ENCODE measurements at regions not wholly inside any gene's neighbourhood (a gene's known extent, or its start where the extent isn't known, plus 50 kb on each side); places are given as distances from the start of the nearest gene placed in this dataset.

GRCh38 chr13:29929062-29929847 is 78.8 kb upstream of the UBL3 start:
- BruUV-seq (replicated peaks): no TSS peak
- no peaks in the 10 kb centered on the region for H3K36me3 ChIP-seq (ENCODE audit: control insufficient read depth, insufficient read depth, low read length)
- H3K4me3 ChIP-seq (ENCODE audit: low read depth in 2 of 2, low read length in 2 of 2): no peak overlapping the region
- ChIA-PET POLR2A (no interaction called here), CTCF (no interaction called here)
- TF ChIP-seq, protein P1, sequence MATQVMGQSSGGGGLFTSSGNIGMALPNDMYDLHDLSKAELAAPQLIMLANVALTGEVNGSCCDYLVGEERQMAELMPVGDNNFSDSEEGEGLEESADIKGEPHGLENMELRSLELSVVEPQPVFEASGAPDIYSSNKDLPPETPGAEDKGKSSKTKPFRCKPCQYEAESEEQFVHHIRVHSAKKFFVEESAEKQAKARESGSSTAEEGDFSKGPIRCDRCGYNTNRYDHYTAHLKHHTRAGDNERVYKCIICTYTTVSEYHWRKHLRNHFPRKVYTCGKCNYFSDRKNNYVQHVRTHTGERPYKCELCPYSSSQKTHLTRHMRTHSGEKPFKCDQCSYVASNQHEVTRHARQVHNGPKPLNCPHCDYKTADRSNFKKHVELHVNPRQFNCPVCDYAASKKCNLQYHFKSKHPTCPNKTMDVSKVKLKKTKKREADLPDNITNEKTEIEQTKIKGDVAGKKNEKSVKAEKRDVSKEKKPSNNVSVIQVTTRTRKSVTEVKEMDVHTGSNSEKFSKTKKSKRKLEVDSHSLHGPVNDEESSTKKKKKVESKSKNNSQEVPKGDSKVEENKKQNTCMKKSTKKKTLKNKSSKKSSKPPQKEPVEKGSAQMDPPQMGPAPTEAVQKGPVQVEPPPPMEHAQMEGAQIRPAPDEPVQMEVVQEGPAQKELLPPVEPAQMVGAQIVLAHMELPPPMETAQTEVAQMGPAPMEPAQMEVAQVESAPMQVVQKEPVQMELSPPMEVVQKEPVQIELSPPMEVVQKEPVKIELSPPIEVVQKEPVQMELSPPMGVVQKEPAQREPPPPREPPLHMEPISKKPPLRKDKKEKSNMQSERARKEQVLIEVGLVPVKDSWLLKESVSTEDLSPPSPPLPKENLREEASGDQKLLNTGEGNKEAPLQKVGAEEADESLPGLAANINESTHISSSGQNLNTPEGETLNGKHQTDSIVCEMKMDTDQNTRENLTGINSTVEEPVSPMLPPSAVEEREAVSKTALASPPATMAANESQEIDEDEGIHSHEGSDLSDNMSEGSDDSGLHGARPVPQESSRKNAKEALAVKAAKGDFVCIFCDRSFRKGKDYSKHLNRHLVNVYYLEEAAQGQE (IDR thresholded peaks at IDR 0.05; ENCODE audit: insufficient read depth in 1 of 2, low read depth in 2 of 2, low read length in 1 of 2): no peak
- TF ChIP-seq SIN3A (IDR thresholded peaks at IDR 0.05; ENCODE audit: borderline replicate concordance, insufficient read depth, low read depth, low read length): no peak
- no peak for TF ChIP-seq CTCF (IDR thresholded peaks at IDR 0.05)
- no peak for TF ChIP-seq TCF7L2 (IDR thresholded peaks at IDR 0.05; ENCODE audit: low read depth, low read length)
- TF ChIP-seq POLR2AphosphoS5 (IDR thresholded peaks at IDR 0.05; ENCODE audit: low read depth, low read length): no peak
- no peak overlapping the region for H3K27ac ChIP-seq (ENCODE audit: low read length)
- in situ Hi-C loops (cut with HindIII; ENCODE audit: low pct_unique_long_range_greater_than_20kb, low sequenced_read_pairs): no loop called here
- ATAC-seq (no peak), DNase-seq (ENCODE audit: low read depth, low spot score) (no peak)
- H3K9me3 ChIP-seq (ENCODE audit: control insufficient read depth, insufficient read depth, low read depth, low read length): no peaks in the 10 kb centered on the region
- H3K4me1 ChIP-seq (ENCODE audit: control insufficient read depth, insufficient read depth, low read length): peaks cover under 1% of the 10 kb centered on the region; the same call in 1 of the 2 replicates
- intact Hi-C loops (cut with micrococcal nuclease; ENCODE audit: unreplicated experiment): no loop called here
- no peaks in the 10 kb centered on the region for H3K27me3 ChIP-seq (ENCODE audit: control insufficient read depth, insufficient read depth, low read length)

- ChIA-PET CTCF (no interaction called here), POLR2A (no interaction called here)
- intact Hi-C loops (cut with micrococcal nuclease; ENCODE audit: unreplicated experiment) (no loop called here), in situ Hi-C loops (cut with HindIII; ENCODE audit: low pct_unique_long_range_greater_than_20kb, low sequenced_read_pairs) (no loop called here)
- Histone ChIP-seq H3K4me1 (ENCODE audit: control insufficient read depth, insufficient read depth, low read length) (peaks cover 11% of the 10 kb centered on the region; the same call in 1 of the 2 replicates), H3K27me3 (ENCODE audit: control insufficient read depth, insufficient read depth, low read length) (no peaks in the 10 kb centered on the region), H3K36me3 (ENCODE audit: control insufficient read depth, insufficient read depth, low read length) (no peaks in the 10 kb centered on the region), H3K9me3 (ENCODE audit: control insufficient read depth, insufficient read depth, low read depth, low read length) (no peaks in the 10 kb centered on the region), H3K27ac (ENCODE audit: low read length) (no peak overlapping the region), H3K4me3 (ENCODE audit: low read depth in 2 of 2, low read length in 2 of 2) (no peak overlapping the region)
- BruUV-seq (replicated peaks): no TSS peak
- ATAC-seq: no peak
- no peak for DNase-seq (ENCODE audit: low read depth, low spot score)
- TF ChIP-seq, protein P1 (IDR thresholded peaks at IDR 0.05; ENCODE audit: insufficient read depth in 1 of 2, low read depth in 2 of 2, low read length in 1 of 2): no peak
- TF ChIP-seq SIN3A (IDR thresholded peaks at IDR 0.05; ENCODE audit: borderline replicate concordance, insufficient read depth, low read depth, low read length) (no peak), TCF7L2 (IDR thresholded peaks at IDR 0.05; ENCODE audit: low read depth, low read length) (no peak), CTCF (IDR thresholded peaks at IDR 0.05) (no peak), POLR2AphosphoS5 (IDR thresholded peaks at IDR 0.05; ENCODE audit: low read depth, low read length) (no peak)
Observed at GRCh38 chr13:29926098-29926476, 75.7 kb upstream of the UBL3 start.
